NOMO-1 treated with DMSO at 0.1 percent for 48 hours (cell line): ENCODE measurements at regions not wholly inside any gene's neighbourhood (a gene's known extent, or its start where the extent isn't known, plus 50 kb on each side); places are given as distances from the start of the nearest gene placed in this dataset.
A peak's percentile ranks its signal among the peaks of the same experiment; 100 is the strongest.

ENCODE experiments used
- DNase-seq: peaks from one replicate; lab custom pipeline; 2025; ENCODE audit not compliant: unreplicated experiment; lab: John Stamatoyannopoulos, UW

- DNase-seq = no peak
Measured at GRCh38 chr14:65794674-65795279, 382.2 kb downstream of the FUT8 start.

GRCh38 chr14:65798216-65798615 lies 385.7 kb downstream of the FUT8 start:
- DNase-seq = no peak

- DNase-seq = no peak
Measured at GRCh38 chr14:65800694-65801093, 388.2 kb downstream of the FUT8 start.

GRCh38 chr14:65802196-65802595 lies 389.7 kb downstream of the FUT8 start:
- DNase-seq = no peak

GRCh38 chr14:65803885-65804284 lies 391.4 kb downstream of the FUT8 start:
- DNase-seq = no peak

- DNase-seq = no peak
Measured at GRCh38 chr14:65804439-65805112, 392.0 kb downstream of the FUT8 start.

- no peak for DNase-seq
Measured at GRCh38 chr14:65805113-65805473, 392.6 kb downstream of the FUT8 start.

GRCh38 chr14:65808390-65808789 lies 395.9 kb downstream of the FUT8 start:
- DNase-seq = no peak

GRCh38 chr14:65810322-65810721 lies 397.8 kb downstream of the FUT8 start:
- no peak for DNase-seq

GRCh38 chr14:65813760-65814384 lies 401.3 kb downstream of the FUT8 start:
- DNase-seq = no peak

- no peak for DNase-seq
Measured at GRCh38 chr14:65815127-65815526, 402.6 kb downstream of the FUT8 start.

- DNase-seq = no peak
Measured at GRCh38 chr14:65817011-65817410, 404.5 kb downstream of the FUT8 start.

- no peak for DNase-seq
Measured at GRCh38 chr14:65819569-65819968, 407.0 kb downstream of the FUT8 start.

GRCh38 chr14:65821224-65821753 lies 408.8 kb downstream of the FUT8 start:
- DNase-seq = no peak

- DNase-seq = peak; percentile 74
Measured at GRCh38 chr14:65824285-65824977, 411.9 kb downstream of the FUT8 start.

- no peak for DNase-seq
Measured at GRCh38 chr14:65824978-65825299, 412.4 kb downstream of the FUT8 start.

- DNase-seq = no peak
Measured at GRCh38 chr14:65826946-65827345, 414.4 kb downstream of the FUT8 start.

GRCh38 chr14:65827520-65827919 lies 415.0 kb downstream of the FUT8 start:
- DNase-seq = no peak

- DNase-seq = no peak
Measured at GRCh38 chr14:65828396-65828795, 415.9 kb downstream of the FUT8 start.

GRCh38 chr14:65832431-65833266 lies 420.1 kb downstream of the FUT8 start:
- DNase-seq = no peak

- no peak for DNase-seq
Measured at GRCh38 chr14:65833267-65833880, 420.8 kb downstream of the FUT8 start.
